GM18508 (cell line): ENCODE measurements at regions not wholly inside any gene's neighbourhood (a gene's known extent, or its start where the extent isn't known, plus 50 kb on each side); places are given as distances from the start of the nearest gene placed in this dataset.
"Not testable (repeated sequence)": the region's sequence is repeated elsewhere in the genome, so short reads cannot be mapped to it uniquely, and the experiment has no call there.

Experiments
- ATAC-seq: cut with Tn5 transposase; IDR thresholded peaks from one replicate; pipeline ENCODE4 v1.9.1; 2021; ENCODE audit warnings: moderate number of reproducible peaks; ENCODE audit not compliant: insufficient read depth, unreplicated experiment

- ATAC-seq: no peak
Observed at GRCh38 chr17:53640808-53641207, 181.9 kb upstream of the KIF2B start.

GRCh38 chr17:53635444-53635843 is 187.3 kb upstream of the KIF2B start:
- no peak for ATAC-seq

- ATAC-seq: no peak
Observed at GRCh38 chr17:53633856-53634255, 188.9 kb upstream of the KIF2B start.

- ATAC-seq: no peak
Observed at GRCh38 chr17:53631486-53631885, 191.2 kb upstream of the KIF2B start.

- ATAC-seq: no peak
Observed at GRCh38 chr17:53630638-53631037, 192.1 kb upstream of the KIF2B start.

- no peak for ATAC-seq
Observed at GRCh38 chr17:53630115-53630514, 192.6 kb upstream of the KIF2B start.

- ATAC-seq: no peak
Observed at GRCh38 chr17:53629188-53629587, 193.5 kb upstream of the KIF2B start.

GRCh38 chr17:53628011-53628410 is 194.7 kb upstream of the KIF2B start:
- no peak for ATAC-seq

- ATAC-seq: no peak
Observed at GRCh38 chr17:53627511-53627910, 195.2 kb upstream of the KIF2B start.

- ATAC-seq: no peak
Observed at GRCh38 chr17:53626286-53626685, 196.4 kb upstream of the KIF2B start.

- no peak for ATAC-seq
Observed at GRCh38 chr17:53619025-53619424, 203.7 kb upstream of the KIF2B start.

GRCh38 chr17:53608208-53608607 is 214.5 kb upstream of the KIF2B start:
- not testable (repeated sequence) for ATAC-seq

GRCh38 chr17:53607475-53607874 is 215.3 kb upstream of the KIF2B start:
- no peak for ATAC-seq

- no peak for ATAC-seq
Observed at GRCh38 chr17:53588317-53588716, 234.4 kb upstream of the KIF2B start.

GRCh38 chr17:53574038-53574437 is 248.7 kb upstream of the KIF2B start:
- ATAC-seq: no peak

- ATAC-seq: no peak
Observed at GRCh38 chr17:53571342-53571741, 251.4 kb upstream of the KIF2B start.

GRCh38 chr17:53570731-53571130 is 252.0 kb upstream of the KIF2B start:
- no peak for ATAC-seq

GRCh38 chr17:53560953-53561352 is 261.8 kb upstream of the KIF2B start:
- no peak for ATAC-seq

GRCh38 chr17:53548252-53548651 is 274.5 kb upstream of the KIF2B start:
- no peak for ATAC-seq

GRCh38 chr17:53543472-53543871 is 279.3 kb upstream of the KIF2B start:
- ATAC-seq: no peak

- ATAC-seq: no peak
Observed at GRCh38 chr17:53538129-53538617, 284.6 kb upstream of the KIF2B start.

- no peak for ATAC-seq
Observed at GRCh38 chr17:53527473-53527872, 295.3 kb upstream of the KIF2B start.

GRCh38 chr17:53525590-53525989 is 297.1 kb upstream of the KIF2B start:
- ATAC-seq: no peak
